GM18870 (cell line): ENCODE measurements at regions not wholly inside any gene's neighbourhood (a gene's known extent, or its start where the extent isn't known, plus 50 kb on each side); places are given as distances from the start of the nearest gene placed in this dataset.
"Not testable (repeated sequence)": the region's sequence is repeated elsewhere in the genome, so short reads cannot be mapped to it uniquely, and the experiment has no call there.

Source experiments
- ATAC-seq: cut with Tn5 transposase; IDR thresholded peaks from one replicate; pipeline ENCODE4 v1.9.1; 2021; ENCODE audit warnings: moderate library complexity; ENCODE audit not compliant: unreplicated experiment

DNA sequence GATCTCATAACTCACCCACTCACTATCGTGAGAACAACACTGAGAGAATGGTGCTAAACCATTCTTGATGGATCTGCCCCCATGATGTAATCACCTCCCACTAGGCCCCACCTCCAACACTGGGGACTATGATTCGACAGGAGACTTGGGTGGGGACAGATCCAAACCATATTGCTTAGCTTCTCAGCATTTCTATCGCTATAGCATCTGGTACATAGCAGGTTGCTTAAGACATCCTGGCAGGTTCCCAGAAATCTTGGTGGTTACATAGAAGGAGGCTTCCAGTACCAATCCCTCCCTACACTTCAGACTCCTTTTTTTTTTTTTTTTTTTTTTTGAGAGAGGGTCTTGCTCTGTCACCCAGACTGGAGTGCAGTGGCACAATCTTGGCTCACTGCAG is 487.8 kb downstream of the EDEM1 start:
- no peak for ATAC-seq

- ATAC-seq = no peak
Measured at GRCh38 chr3:5677555-5677954, 490.0 kb downstream of the EDEM1 start.

DNA sequence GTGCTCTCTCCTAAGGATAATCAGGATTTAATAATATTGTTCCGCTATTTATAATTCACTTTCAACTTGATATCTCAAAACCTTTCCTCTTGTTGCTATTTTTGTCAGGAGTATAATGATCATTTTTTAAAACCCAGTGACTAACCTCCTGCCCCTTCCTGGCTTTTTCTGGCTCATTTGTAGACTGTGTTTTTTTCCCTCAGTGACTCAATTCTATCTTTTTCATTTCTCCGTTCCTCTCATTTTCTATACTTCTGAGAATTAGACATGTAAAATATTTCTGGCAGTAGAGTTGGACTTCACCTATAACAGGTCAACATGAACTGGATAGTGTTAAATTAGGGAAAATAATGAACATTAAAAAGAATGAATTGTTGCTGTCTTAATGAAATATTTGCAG is 490.7 kb downstream of the EDEM1 start:
- no peak for ATAC-seq

- no peak for ATAC-seq
Measured at GRCh38 chr3:5678844-5679243, 491.3 kb downstream of the EDEM1 start.

GRCh38 chr3:5687230-5687629 is 499.7 kb downstream of the EDEM1 start:
- no peak for ATAC-seq

DNA sequence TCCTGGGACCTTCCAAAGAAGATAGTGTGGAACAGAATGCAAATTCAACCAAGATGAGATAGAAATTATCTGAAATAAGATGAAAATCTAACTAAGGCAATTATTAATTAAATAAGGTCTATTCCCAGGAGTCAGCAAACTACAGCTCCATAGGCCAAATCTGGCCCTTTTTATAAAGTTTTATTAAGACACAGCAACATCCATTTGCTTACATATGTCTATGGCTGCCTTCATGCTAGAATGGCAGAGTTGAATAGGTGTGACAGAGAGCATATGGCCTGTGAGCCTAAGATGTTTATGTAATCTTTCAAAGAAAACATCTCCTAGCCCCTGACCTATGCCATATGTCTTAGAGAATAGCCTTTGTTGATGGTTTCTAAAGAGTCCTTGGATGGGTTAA is 503.0 kb downstream of the EDEM1 start:
- ATAC-seq = no peak

DNA sequence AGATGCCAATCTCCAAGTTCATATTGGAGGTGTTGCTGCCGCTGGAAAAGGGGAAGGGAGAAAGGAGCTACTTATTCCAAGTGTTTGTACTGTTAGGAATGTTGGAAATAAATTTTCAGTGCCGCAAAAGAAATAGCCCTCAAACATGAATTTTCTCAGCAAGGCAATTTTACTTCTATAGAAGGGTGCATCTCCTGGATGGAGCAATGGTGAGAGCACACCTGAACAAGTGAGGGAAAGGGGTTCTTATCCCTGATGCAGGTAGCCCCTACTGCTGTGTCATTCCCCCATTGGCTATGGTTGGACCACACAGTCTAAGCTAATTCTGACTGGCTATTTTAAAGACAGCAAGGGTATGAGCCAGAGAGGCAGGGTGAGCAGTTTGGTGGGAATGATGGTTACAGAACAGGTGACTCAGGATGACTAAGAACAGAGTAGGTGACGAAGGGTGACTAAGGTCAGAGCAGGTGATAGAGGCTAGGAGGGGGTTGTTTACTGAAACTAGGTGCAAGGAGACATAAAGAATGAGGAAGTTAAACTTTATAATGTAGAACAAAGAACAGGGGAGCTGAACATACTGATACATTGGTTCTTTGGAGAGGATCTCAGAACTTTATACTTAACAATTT is 503.5 kb downstream of the EDEM1 start:
- ATAC-seq = no peak

DNA sequence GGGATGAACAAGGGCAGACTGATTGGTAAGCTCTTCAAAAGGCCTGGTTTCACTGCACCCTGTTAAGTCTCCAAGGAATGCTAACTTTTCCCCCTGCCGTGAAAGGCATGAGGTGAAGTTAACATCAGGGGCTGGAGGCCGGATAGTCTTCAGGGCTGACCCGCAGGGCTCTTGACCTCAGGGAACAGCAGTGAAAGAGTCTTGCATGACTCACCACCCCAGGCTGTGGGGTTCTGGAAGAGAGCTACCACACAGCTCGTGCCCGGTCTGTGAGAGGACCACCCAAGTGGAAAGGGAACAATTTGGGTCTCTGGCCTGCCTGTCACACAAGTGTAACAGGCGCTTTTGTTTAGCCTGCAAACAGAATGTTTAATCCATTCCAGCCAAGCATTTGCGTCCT is 504.9 kb downstream of the EDEM1 start:
- ATAC-seq = no peak

DNA sequence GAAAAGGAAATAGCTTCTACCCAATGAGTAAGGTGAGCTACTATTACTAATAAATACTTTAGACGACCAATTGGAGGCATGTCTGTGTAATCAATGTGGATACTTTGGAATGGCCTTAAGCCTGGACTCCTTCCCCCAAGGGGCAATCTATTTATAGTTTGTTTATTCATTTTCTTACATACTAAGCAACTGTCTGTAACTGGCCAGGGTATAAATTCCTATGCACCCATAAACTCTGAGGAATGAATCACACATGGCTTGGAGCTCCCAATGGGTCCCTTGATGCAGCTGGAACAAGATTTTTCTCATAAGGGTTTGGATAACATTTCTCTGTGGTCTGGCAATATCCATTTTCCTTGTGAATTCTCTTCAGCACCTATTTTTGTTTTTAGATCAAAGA is 506.8 kb downstream of the EDEM1 start:
- ATAC-seq = no peak

GRCh38 chr3:5698851-5699250 is 511.3 kb downstream of the EDEM1 start:
- ATAC-seq = no peak

DNA sequence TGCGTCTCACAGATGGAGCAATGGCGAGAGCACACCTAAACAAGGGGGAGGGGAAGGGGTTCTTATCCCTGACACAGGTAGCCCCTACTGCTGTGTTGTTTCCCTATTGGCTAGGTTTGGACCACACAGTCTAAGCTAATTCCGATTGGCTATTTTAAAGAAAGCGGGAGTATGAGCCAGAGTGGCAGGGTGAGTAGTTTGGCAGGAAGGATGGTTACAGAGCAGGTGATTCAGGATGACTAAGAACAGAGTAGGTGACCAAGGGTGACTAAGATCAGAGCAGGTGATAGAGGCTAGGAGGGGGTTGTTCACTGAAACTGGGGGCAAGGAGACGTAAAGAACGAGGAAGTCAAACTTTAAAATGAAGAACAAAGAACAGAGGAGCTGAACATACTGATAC is 511.8 kb downstream of the EDEM1 start:
- no peak for ATAC-seq

DNA sequence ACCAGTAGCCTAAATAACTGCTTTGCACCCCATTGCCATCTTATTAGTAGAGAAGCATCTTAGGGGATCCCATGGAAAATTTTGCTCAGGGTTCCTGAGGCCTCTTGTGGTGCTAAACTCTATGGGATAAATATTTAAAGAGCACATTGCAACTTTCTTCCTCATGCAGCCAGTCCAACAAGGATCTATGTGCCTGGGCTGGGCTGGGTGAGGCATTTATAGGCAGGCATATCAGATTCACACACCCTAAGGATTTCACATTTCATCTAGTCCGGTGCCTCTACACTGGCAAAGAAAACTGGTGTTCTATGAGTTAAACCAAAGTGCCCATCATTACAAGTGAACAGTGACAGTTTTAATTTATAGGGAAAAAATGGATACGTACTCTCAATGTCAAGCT is 512.3 kb downstream of the EDEM1 start:
- no peak for ATAC-seq

DNA sequence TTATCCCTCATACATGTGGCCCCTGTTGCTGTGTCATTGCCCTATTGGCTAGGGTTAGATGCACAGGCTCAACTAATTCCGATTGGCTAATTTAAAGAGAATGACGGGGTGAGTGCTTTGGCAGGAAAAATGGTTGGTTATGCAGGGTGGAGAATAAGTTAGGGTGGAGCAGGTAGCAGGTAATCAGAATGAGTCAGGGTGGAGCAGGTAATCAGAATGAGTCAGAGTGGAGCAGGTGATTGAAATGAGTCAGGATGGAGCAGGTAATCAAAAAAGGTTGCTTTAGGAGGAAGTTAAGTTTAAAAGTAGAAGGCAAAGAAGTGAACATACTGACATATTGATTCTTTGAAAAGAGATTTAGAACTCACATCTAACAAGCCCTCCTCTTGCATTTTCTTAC is 513.5 kb downstream of the EDEM1 start:
- not testable (repeated sequence) for ATAC-seq

- ATAC-seq = no peak
Measured at GRCh38 chr3:5707794-5708193, 520.3 kb downstream of the EDEM1 start.

- ATAC-seq = no peak
Measured at GRCh38 chr3:5709714-5710113, 522.2 kb downstream of the EDEM1 start.

- ATAC-seq = no peak
Measured at GRCh38 chr3:5710718-5711117, 523.2 kb downstream of the EDEM1 start.

GRCh38 chr3:5717254-5717653 is 529.7 kb downstream of the EDEM1 start:
- no peak for ATAC-seq

- ATAC-seq = not testable (repeated sequence)
Measured at GRCh38 chr3:5719668-5720067, 532.2 kb downstream of the EDEM1 start.

DNA sequence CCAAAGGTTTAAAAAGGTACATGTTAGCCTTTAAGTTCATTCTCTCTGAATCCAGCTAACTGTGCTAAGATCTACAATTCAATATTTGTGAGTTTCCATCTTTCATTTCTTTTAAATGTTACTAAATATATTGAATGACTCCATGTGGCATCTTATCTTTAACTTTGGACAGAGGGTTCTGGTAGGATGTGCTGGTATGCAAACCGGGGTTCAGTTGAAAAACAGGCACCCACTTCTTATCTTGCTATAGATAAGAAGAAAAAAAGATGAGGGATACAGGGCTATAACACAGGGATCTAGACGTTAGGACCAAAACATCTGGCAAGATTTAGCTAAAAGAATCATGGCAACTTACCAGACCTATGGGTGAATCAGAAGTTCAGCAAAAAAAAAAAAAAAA is 538.3 kb downstream of the EDEM1 start:
- no peak for ATAC-seq

DNA sequence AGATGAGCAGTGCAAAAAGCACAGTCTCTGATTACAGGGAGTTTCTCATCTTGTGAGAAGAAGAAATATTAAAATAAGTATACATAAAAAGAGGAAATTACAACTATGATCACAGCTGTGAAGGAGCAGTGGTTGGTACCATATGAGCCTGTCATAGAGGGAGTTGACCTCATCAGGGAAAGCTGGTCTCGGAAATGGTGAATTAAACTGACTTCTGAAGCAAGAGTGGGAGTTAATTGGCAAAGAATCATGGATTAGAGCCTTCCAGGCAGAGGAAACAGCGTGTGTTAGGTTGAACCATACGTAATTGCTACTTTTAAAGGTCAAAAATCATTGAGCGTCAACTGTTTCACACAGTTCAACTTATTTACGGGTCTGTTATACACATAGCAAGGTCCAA is 539.1 kb downstream of the EDEM1 start:
- no peak for ATAC-seq

DNA sequence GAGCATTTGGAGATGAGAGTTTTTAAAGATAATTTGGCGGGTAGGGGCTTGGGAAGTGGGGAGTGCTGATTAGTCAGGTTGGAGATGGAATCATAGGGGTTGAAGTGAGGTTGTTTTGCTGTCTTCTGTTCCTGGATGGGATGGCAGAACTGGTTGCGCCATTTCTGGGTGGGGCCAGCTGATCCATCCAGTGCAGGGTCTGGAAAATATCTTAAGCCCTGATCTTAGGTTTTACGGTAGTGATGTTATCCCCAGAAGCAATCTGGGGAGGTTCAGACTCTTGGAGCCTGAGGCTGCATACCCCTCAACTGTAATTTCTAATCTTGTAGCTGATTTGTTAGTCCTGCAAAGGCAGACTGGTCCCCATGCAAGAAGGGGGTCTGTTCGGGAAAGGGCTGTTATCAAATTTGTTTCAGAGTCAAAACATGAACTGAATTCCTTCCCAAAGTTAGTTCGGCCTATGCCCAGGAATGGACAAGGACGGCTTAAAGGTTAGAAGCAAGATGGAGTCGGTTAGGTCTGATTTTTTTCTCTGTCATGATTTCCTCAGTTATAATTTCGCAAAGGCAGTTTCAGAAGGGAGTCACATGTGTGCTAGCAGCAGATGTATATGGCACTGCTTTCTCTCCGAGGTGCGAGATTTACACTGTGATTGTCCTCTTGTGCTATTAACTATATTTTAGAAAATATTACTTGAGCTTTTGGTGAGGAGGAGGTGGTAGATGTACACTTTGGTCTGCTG is 540.4 kb downstream of the EDEM1 start:
- no peak for ATAC-seq

GRCh38 chr3:5729852-5730251 is 542.3 kb downstream of the EDEM1 start:
- no peak for ATAC-seq

GRCh38 chr3:5731100-5731499 is 543.6 kb downstream of the EDEM1 start:
- ATAC-seq = peak; percentile 57
